Left forelimb (tissue), 1 donor: ENCODE measurements at regions not wholly inside any gene's neighbourhood (a gene's known extent, or its start where the extent isn't known, plus 50 kb on each side); places are given as distances from the start of the nearest gene placed in this dataset.

Experiments used
- DNase-seq: peaks from one replicate; pipeline ENCODE4 v3.0.0-alpha.2; 2018; ENCODE audit warnings: low spot score

DNA sequence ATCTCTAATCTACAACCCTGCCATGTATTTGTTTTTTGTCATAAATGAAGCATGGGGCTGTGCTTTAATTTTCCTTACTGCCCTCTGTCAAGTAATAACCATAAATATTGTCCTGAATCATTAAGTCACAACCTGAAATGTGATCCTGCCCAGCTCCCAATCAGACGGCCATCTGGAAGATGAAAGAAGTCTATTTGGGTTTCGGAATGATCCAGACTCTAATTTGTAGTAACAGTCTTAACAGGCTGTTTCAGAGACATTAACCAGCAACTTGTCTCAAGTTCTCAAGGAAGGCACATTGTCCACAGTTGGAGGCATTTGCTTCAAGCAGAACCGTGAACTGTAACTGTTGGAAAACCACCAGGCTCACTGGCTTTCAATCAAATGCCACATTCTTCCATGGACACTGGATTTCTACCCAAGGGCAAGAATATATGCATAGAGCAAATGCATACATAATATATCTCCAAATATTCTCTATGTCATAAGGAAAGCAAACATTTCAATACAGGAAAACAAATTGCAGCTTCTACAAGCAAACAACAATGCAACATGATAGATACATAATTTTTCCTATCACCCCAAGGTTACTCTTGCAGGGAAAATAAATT lies 405.2 kb upstream of the NPVF start:
- no peak for DNase-seq

DNA sequence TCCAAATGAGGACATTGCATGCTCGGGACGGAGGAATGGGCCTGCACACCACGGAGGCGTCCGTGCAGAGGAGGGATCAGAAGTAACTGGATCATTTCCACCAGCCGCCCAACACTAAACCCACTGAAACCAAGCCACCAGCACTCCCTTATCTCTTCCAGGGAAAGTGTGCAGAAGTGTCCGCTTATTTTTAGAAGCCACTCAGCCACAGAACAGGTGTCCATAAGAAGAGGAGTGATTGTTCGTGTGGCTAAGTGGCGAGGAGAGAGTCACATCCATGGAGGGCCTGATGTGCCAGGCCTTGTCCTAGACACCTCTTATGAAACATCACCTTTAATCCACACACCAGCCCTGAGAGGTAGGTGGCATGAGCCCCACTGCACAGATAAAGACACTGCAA lies 407.9 kb upstream of the NPVF start:
- DNase-seq = no peak

DNA sequence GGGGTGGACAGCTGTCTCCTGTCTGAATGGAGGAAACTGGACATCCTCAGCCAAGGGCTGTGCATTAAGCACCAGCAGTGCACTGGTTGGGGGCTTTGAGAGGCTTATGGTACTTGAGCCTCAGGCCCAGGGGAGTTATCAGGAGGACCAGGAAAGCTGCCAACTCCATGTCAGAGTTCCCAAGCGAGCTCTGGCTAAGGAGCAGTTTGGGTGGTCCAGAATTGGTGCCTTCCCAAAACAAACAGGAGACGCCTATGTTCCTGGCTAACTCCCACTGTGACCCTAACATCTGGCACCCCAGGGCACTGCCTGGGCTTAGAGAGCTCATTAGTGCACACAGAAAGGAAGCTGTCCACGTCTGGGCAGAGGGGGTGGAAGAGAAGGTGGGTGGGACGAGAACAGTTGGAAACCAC lies 408.6 kb upstream of the NPVF start:
- DNase-seq = no peak

DNA sequence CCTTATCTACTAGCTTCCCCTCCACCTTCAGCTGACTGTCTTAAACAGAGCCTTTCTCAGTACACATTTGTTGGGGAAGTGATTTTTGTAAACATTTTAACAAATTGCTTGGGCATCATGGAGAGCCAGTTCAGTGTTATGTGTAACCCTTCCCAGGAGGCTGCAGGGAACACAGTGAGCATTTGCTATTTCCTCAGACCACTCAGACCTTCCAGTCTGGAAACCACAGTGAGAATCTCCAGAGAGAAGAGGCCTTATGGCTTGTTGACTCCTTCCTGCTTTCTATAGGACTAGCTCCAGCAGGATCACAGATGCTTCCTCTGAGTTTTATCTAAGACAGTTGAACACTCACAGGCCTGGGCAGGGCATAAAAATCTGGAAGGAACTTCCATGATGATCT lies 409.8 kb upstream of the NPVF start:
- DNase-seq = no peak

DNA sequence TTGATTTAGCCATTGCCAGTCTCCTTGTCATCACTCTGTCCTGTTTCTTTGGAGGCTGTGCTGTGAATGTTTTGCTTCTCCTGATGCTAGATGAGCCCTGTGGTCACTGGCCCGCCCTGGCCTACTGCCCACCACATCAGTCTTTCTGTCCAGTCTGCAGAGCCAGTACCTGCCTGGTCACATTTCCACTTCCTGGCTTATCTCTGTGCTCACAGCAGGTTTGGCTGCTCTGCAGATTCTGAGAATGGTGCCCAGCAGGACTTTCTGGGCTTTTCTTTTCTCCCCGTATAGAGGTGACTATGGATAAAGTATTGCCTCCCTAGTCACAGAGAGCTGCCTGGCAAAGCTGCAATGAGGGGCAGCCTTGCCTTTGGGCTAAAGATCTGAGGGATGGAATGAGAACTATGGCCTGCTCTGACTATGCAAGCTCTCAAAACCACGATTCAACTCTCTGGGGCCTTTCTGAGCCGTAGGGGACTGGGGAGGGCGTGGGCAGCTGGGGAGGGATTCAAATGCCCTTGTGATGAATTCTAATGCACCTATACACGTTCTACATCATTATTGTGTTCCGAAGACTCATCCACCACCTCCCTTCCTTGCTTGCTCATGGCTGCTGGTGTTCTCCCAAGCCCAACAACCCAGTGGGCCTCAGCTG lies 410.4 kb upstream of the NPVF start:
- no peak for DNase-seq

DNA sequence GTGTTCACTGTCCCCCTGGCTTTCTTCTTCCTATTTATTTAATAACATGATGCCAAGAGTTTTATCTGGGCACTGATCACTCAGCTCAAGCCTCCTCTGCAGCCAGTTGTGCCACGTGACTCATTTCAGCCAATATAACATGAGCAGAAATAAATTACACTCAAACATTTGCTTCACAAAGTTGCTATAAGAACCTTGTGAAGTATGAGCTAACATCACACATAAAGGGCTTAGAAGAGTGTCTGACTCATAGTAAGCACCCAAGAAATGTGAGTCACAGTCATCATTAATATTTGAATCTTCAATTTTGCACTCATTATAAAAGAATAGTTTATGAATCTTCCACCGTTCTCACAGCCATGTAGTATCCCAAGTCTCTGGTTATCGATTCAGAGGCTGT lies 414.6 kb upstream of the NPVF start:
- no peak for DNase-seq

DNA sequence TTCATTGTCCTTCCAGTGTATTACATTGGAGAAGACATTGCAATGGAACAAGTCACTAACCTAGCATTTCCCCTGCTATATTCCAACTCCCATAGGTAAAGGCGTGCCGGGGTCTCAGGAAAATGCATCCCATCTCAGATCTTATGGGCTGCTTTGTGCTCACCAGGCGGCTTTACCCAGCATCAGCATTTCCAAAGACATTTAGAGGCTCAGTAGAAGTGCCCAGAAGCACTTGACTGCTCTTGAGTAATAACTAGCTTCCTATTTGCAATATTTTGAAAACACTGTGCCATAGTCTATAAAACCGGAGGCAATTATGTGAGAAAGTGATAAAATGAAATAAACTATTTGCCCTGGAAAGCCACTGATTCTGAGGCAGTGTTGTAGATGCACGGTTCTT lies 415.0 kb upstream of the NPVF start:
- DNase-seq = no peak

DNA sequence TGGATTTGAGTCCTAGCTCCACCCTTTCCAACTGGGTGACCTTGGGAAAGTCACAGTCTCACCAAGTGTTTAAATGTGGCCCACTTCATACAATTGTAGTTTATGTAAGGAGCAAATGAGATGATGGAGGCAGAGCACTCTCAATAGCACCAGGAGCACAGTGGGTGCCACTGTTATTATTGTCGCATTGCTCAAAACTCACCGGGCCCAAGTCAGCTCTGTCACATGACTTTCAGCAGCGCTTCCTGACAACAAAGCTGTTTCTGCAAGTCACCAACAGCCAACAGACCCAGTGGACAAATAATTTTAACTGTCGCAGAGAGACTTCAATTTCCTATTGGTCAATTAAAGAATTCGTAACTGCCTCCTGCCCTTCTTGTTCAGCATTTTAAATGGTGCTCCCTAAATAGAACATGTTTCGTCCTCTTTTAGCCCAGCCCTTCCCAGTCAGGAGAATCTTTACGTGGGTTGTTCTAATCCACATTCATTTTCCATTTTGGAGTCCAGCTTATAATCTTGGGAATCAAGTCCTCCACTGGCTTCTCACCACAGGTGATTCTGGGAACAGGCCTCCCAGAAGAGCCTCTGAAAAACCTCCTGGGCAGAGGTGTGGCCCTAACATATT lies 415.6 kb upstream of the NPVF start:
- no peak for DNase-seq

DNA sequence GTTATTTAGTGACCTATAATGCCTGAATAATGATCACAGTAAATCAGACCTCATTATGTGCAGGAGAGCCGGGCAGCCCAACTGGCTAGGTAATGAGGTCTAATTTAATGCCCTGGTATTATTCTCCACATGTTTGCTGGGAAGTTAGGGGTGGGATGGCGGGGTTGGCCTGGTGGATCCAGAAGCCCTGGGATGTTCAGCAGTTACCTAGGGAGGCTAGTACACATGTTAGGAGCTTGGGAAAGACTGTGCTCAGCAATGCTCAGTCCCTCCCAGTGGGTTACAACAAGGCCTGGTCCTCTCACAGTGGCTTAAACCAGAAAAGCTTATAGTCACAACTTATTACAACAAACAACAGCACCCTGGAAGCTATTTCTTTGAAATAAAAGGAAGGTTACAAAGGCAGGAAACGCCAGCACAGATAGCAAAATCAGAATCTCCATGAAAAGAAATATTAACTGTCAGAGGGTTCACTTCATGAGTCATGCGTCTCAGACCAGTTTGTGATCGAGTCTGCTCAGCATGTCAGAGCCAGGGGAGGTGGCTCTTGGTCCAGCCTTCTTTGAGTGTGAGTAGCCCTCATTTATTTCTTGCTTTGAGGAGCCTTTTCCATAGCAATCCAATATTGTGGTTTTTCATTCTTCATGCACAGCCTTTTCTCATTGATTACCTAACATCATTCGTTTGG lies 418.6 kb upstream of the NPVF start:
- no peak for DNase-seq

DNA sequence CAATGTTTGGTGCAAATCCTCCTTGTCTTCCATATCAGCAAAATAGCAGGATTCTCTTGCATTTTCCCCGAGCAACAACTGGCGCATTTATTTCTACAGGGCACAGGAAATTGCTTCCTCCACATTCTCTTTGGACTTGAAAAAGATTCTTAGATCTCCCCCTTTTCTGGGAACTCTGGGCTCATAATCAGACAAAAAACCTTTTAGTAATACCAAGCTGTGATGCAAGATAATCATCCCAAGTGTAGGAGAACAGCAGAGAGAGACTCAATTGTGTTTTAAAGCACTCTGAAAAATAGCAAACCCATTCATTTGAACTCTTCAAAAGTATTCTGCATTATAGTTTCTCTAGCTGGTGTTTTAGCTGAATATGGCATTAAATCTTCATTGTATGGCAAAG lies 419.6 kb upstream of the NPVF start:
- DNase-seq = no peak

DNA sequence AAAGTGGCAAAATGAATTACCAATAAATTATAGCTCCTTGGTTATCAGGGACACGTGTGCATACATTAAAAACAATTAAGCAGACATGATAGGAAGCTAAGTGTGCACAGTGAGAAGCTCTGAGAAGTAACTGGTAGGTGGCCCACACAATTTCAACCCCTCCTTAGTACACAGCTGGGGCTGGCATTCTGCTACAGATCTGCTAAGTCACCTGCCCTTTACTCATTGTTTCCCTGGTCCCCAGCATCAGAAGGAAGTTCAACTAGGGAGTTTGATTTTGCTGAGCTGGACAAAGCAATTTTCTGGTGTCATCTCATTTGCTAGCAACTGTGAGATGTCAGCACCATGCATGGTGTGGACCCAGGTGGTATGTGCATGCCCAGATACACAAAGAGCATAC lies 424.1 kb upstream of the NPVF start:
- DNase-seq = no peak

DNA sequence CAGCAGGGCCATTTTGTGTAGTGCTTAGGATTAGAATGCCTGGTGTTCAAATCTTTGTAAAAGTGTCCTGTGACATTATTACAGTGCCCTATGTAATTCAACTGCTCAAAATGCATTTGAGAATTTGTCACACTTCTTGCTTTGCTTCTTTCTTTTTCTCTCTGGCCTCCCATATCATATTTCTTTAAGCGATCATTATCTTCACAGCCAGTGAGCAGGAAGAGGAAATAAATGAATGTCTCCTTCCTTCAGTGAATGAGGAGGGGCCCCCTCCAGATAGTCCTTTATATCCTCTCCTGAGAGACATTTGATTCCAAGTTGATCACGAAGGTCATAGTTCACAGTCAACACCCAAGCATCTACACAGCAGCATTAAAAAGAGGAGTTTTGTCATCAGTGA lies 425.1 kb upstream of the NPVF start:
- no peak for DNase-seq

DNA sequence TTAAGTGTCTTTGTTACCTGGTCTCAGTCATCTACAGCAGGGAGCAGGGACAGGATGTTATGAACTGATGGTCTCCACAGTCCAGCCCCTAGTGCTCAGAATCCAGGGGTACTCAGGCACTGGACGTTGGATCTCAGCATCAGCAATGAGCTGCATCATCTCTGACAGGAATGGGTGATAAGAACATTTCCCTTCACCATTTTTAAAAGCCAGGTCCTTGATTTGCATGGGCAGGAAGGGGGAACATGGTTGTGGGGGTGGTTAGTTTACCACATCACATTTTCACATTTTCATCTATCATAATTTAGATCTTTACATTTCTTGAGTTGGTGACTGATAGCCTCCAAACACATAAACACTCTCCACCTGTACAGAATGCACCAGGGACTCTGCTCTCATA lies 427.8 kb upstream of the NPVF start:
- no peak for DNase-seq

DNA sequence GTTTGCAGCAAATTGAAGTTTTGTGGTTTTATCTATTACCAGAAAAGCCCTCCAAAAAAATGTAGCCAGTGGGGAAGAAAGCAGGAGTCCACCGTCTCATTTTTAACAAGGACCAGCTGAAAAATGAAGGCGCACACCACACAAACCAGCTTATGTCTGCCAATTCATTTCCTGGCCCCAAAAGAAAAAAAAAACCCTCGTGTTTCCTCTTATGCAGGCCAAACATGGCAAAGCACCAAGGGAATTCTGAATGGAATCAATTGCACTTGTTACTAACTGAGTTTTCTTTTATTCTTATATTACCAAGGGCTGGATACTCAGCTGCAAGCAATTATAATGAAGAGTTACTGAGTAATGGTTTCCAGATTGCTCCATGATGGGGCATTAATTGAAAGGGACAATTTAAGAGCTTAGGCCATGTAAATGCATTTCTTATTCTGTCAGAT lies 428.3 kb upstream of the NPVF start:
- no peak for DNase-seq

DNA sequence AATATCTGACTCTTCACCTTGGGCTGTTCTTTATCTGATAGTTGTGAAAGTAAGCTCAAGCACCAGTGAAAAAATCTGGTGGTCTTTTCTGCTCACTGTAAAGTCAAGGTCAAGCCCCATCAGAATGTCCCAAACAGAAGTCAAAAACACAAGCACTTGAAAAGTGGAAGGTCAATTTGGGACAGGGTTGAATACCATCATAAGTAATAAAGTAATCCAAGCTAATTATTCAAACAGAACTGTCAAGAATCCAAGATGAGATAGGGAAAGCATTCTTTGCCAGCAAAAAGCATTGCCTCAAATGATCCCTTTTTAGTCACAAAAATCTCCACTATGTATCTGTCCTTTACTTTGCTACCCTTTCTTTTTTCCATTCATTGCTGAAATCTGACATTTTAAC lies 430.1 kb upstream of the NPVF start:
- DNase-seq = no peak

DNA sequence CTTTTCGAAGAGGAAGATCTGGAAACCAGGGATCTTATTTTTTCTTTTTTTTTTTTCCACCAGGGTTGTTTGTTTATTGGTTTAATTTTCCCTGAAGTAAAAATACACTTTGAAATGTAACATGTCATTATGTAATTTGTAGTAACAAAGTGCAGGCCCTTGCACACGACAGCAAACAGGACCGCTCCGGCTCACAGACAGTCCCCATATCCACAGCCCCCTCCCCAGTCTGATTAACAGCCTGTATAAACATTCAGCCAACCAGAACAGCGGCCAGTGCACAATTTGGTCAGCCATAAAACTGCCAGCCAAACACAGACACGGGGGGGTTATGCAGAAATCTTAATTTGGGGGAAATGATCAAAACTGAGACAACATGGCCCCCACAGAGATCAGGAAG lies 431.6 kb upstream of the NPVF start:
- DNase-seq = no peak

DNA sequence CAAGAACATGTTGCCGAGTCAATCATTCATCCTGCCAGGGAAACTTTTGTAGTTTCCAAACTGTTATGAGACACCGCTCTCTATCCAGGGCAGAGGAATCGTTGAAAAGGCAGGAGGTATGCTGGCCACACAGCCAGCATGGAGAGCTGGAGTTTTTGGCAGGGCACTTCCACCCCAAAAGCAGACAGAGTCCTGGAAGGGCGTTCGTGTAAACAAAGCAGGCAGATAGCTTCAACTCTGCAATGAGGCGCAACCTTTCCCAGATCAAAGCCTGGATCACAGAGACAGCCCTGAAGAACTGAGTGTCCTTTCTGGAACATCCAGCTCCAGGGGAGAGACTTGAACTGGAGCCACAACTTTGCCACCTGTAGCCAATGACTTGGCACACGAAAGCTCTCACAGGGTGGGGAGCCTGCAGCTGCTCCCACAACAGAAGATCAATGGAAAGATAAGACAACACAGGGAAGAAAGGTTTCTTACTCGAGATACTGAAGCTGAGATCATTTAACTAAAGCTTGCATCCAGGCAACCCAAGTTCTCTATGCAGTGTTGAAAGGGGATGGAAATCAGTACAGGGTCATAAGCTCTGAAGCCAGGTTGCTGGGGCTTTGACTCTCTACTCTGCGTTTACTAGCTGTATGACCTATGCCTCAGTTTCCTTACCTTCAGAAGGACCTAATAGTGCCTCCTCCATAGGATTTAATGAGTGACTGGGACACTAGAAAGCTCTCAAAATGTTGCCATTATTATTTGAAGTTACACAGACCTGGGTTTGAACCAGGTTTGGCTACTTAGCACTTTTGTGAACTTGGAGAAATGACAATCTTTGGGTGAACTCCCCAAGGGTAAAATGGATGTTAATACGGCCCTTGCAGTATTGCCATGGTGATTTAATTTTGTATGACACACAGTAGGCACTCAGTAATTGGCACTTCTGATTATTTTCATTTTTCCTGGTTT lies 434.8 kb upstream of the NPVF start:
- no peak for DNase-seq

DNA sequence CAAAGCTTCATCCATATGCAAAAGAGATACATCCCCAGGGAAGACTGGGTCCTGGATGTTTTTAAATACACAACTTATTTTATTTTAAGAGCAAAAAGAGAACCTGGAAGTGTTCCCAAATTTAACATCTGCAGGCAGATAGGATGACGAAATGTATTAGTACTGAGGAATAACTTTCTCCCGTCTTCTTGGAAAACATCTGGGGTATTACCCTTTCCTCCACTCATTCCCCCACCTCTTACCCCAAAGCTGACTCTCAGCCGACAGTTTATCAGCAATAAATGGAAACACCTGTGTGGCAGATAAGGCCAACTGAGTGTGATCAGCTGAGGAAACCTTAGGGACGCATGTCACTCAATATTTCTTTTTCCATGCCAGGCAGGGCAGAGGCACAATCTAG lies 435.6 kb upstream of the NPVF start:
- DNase-seq = no peak

DNA sequence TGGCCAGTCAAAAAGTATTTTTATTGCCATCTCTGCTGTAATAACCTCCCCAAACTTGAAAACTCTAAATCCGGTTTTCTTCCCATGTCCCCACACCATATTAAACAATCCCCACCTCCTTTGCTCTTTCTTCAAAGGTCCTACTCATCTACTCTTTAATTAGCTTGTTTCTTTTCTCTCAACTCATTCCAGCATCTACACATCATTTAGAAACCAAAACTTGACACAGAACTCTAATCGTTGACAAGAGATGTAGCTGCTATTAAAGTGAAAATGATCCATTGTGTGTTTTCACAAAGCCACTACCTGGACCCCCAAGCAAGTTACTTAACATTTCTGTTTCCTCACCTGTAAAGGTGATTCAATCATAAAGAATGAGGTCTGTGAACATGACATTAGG lies 436.3 kb upstream of the NPVF start:
- DNase-seq = no peak

DNA sequence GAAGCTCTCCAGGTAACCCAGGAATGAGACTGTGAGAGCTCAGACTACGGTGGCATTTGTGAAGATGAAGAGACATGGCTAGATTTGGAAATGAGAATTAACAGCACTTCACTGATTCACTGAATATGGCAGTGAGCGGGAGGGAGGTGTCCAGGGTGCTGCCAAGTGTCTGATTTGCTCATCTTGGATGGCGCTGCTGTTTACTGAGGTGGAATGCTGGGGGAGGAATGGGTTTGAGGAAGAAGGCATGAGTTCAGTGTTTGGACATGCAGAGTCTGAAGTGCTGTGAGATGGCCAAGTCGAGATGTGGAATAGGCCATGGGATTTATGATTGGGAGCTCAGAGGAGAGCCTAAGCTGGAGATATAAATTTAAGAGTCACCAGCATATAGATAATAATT lies 437.1 kb upstream of the NPVF start:
- no peak for DNase-seq

DNA sequence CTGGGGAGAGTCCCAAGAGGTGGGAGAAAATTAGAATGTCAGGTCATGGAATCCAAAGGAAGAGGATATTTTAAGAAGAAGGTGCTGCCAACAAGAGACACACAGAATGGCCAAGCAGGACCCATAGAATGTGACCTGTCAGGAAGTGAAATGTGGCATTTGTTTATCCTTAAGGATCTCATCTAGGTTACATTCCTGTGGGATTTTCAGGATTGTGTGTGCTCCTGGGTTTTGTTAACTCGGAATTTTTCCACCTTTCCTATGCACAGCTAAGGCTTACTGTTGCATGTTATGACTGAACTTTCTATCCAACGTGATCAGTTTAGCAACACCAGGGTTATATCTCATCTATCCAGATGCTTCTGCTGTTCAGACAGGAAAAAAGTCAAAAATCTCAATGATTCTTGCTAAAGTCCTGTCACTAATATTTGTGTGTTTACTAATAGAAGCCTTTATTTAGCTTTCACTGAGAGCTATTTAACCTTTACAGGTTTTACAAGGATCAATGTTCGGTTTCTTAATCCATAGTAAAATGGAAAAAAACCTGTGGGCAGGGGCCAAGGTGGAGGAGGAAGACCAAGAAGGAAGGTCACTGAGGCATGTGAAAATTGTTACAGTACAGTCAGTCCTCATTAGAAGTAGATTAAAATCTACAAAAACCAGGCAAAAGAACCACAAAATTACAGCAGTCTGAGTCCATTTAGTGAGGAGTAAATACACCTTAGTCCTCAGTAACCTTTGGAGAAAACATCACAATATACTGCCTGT lies 437.8 kb upstream of the NPVF start:
- DNase-seq = no peak
